ENCODE measurements at regions not wholly inside any gene's neighbourhood (a gene's known extent, or its start where the extent isn't known, plus 50 kb on each side); places are given as distances from the start of the nearest gene placed in this dataset.

GRCh38 chr6:21990577-21990976 lies 306.3 kb downstream of the PRL start:
- Mint-ChIP-seq H3K4me3 (no peak overlapping the region), H3K27ac (no peak overlapping the region), H3K27me3 (no peaks in the 10 kb centered on the region), H3K4me1 (peaks cover 24% of the 10 kb centered on the region), H3K9me3 (no peaks in the 10 kb centered on the region)
- ATAC-seq (no peak), DNase-seq (no peak)

DNA sequence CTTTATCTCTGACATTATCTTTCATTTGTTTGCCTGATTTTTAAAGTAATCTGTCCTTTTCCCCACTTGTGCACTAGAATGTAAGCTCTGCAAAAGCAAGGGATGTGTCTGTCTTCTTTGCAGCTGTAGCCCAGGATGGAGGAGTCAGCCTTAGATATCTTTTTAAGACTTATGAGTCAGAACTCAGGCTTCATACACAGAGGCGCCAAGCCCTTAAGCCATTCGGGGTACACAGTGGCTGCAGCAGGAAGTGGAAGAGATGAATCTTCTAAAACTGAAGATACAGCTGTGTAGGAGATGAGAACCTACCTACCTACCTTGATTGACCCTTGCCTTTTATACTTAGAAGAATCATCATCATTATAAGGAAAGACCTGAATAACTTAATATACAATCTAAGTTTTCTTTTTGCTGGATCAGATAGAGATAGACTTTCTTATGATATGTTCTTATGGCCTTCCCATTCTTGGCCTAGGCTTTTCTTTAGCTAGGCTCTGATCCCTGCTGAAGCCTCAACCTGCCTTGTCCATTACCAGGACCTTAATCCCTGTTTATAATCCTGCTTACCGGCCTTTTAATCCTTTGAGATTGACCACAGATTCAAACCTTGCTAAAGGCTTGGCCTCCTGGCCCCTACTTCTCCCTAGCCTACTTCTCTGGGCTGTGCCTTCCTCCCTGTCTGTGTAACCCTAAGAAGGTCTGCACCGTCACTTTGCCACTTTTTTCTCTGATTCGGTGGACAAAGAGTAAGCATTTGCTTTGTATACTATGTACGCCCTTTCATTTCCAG lies 304.5 kb downstream of the PRL start:
- Mint-ChIP-seq H3K9me3 (no peaks in the 10 kb centered on the region), H3K27me3 (no peaks in the 10 kb centered on the region), H3K4me3 (no peak overlapping the region), H3K4me1 (peaks cover 13% of the 10 kb centered on the region), H3K27ac (no peak overlapping the region)
- peak; percentile 73 for ATAC-seq
- DNase-seq = no peak

GRCh38 chr6:21993841-21994240 lies 303.0 kb downstream of the PRL start:
- no peak overlapping the region for H3K27ac Mint-ChIP-seq
- H3K4me1 Mint-ChIP-seq = peaks cover 11% of the 10 kb centered on the region
- H3K4me3 Mint-ChIP-seq = no peak overlapping the region
- no peaks in the 10 kb centered on the region for H3K9me3 Mint-ChIP-seq
- ATAC-seq (no peak), DNase-seq (no peak)
- H3K27me3 Mint-ChIP-seq = no peaks in the 10 kb centered on the region

GRCh38 chr6:21994821-21995220 lies 302.0 kb downstream of the PRL start:
- ATAC-seq = no peak
- Mint-ChIP-seq H3K4me1 (peaks cover 11% of the 10 kb centered on the region), H3K27ac (no peak overlapping the region), H3K4me3 (no peak overlapping the region), H3K9me3 (no peaks in the 10 kb centered on the region), H3K27me3 (no peaks in the 10 kb centered on the region)
- no peak for DNase-seq

- Mint-ChIP-seq H3K27ac (no peak overlapping the region), H3K9me3 (no peaks in the 10 kb centered on the region), H3K4me3 (no peak overlapping the region), H3K4me1 (peaks cover 11% of the 10 kb centered on the region), H3K27me3 (no peaks in the 10 kb centered on the region)
- DNase-seq (no peak), ATAC-seq (no peak)
These were observed 301.5 kb downstream of the PRL start for GRCh38 chr6:21995318-21995717.

GRCh38 chr6:21996425-21997118 lies 300.3 kb downstream of the PRL start:
- ATAC-seq (no peak), DNase-seq (no peak)
- Mint-ChIP-seq H3K27ac (no peak overlapping the region), H3K4me3 (no peak overlapping the region), H3K27me3 (no peaks in the 10 kb centered on the region), H3K9me3 (no peaks in the 10 kb centered on the region), H3K4me1 (peaks cover 11% of the 10 kb centered on the region)

- DNase-seq (no peak), ATAC-seq (no peak)
- Mint-ChIP-seq H3K4me3 (no peak overlapping the region), H3K27me3 (no peaks in the 10 kb centered on the region), H3K27ac (no peak overlapping the region), H3K9me3 (no peaks in the 10 kb centered on the region), H3K4me1 (peaks cover 5% of the 10 kb centered on the region)
These were observed 299.5 kb downstream of the PRL start for GRCh38 chr6:21997119-21998037.

- Mint-ChIP-seq H3K27me3 (no peaks in the 10 kb centered on the region), H3K4me1 (peaks cover 5% of the 10 kb centered on the region), H3K27ac (no peak overlapping the region), H3K9me3 (no peaks in the 10 kb centered on the region), H3K4me3 (no peak overlapping the region)
- ATAC-seq (no peak), DNase-seq (no peak)
These were observed 298.3 kb downstream of the PRL start for GRCh38 chr6:21998582-21998981.

DNA sequence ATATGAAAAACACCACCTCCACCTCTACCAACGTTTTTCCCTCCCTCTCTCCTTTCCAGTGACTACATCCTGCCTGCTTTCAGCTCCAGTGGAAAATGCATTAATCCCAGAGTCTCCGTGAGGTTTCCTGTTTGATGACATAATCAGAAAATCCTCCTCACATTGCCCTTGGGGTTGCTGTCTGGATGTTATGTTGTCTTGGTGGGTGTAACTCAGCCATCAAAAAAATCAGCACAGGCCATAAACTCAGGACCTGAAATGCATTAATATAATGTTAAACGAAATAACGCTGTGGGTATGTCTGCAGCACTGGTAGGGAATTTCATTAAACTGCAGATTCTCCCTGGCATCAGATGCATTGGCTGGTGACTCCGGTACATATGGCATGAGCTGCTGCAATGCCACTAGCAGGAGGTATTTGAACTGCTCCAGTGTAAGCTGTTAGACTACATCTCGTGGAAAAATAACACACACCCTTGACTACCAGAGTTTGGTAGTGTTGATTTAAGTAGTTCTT lies 297.8 kb downstream of the PRL start:
- Mint-ChIP-seq H3K4me1 (peaks cover 5% of the 10 kb centered on the region), H3K4me3 (no peak overlapping the region), H3K27me3 (no peaks in the 10 kb centered on the region), H3K9me3 (no peaks in the 10 kb centered on the region), H3K27ac (peak overlapping the region in 1 of 2 donors; percentile 66)
- no peak for ATAC-seq
- no peak for DNase-seq

GRCh38 chr6:21999741-22000140 lies 297.1 kb downstream of the PRL start:
- no peak for DNase-seq
- Mint-ChIP-seq H3K27ac (no peak overlapping the region), H3K4me1 (peaks cover 5% of the 10 kb centered on the region), H3K27me3 (no peaks in the 10 kb centered on the region), H3K9me3 (no peaks in the 10 kb centered on the region), H3K4me3 (no peak overlapping the region)
- ATAC-seq = no peak

DNA sequence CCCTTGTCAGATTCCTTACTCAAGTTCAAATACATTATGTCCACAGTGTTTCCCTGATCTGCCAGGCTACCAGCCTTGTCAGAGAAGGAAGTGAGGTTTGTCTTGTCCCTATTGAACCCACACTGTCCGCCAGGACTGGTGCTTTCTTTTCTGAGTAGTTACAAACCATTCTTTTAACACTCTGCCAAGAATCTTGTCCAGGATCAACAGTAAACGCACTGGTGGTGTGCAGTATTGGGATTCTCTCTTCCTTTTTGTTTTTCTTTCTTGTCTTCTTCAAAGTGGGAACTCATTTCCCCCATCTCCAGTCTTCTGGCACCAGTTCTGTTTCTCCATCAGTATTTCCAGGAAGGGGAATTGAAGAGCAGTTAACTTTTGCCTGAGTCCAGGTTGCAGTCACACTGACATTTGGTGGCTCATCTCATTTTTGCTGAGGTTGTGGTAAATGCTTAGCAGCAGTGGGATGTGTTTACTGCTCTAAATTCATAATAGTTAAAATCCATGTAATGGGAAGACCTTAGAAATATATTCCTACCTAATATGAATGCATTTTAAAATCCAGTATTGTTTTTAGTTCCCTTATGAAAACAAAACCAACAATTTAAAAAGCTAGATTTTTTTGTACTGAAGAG lies 295.3 kb downstream of the PRL start:
- no peak overlapping the region for H3K27ac Mint-ChIP-seq
- peaks cover 5% of the 10 kb centered on the region for H3K4me1 Mint-ChIP-seq
- ATAC-seq = no peak
- no peaks in the 10 kb centered on the region for H3K9me3 Mint-ChIP-seq
- DNase-seq = no peak
- no peaks in the 10 kb centered on the region for H3K27me3 Mint-ChIP-seq
- no peak overlapping the region for H3K4me3 Mint-ChIP-seq

GRCh38 chr6:22003287-22003686 lies 293.5 kb downstream of the PRL start:
- Mint-ChIP-seq H3K27ac (no peak overlapping the region), H3K4me3 (no peak overlapping the region), H3K4me1 (no peaks in the 10 kb centered on the region), H3K9me3 (no peaks in the 10 kb centered on the region), H3K27me3 (no peaks in the 10 kb centered on the region)
- ATAC-seq (no peak), DNase-seq (no peak)

DNA sequence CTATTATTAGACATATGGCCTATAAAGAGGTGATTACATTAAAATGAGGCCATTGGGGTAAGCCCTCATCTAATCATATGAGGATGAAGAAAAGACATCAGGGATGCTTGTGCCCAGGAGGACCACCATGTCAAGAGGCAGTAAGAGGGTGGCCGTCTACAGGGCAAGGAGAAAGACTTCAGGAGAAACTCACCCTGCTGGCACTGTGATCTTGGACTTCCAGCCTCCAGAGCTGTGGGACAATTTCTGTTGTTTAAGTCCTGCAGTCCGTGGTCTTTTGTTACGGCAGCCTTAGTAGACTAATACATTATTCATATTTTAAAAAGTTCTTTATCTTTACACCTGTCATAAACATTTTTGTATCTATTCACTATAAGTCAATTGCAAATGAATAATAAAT lies 290.0 kb downstream of the PRL start:
- no peaks in the 10 kb centered on the region for H3K27me3 Mint-ChIP-seq
- no peaks in the 10 kb centered on the region for H3K9me3 Mint-ChIP-seq
- H3K27ac Mint-ChIP-seq = no peak overlapping the region
- H3K4me3 Mint-ChIP-seq = no peak overlapping the region
- no peaks in the 10 kb centered on the region for H3K4me1 Mint-ChIP-seq
- no peak for ATAC-seq
- DNase-seq = no peak

- no peaks in the 10 kb centered on the region for H3K27me3 Mint-ChIP-seq
- no peaks in the 10 kb centered on the region for H3K4me1 Mint-ChIP-seq
- no peaks in the 10 kb centered on the region for H3K9me3 Mint-ChIP-seq
- ATAC-seq (no peak), DNase-seq (no peak)
- no peak overlapping the region for H3K4me3 Mint-ChIP-seq
- H3K27ac Mint-ChIP-seq = no peak overlapping the region
These were observed 289.4 kb downstream of the PRL start for GRCh38 chr6:22007469-22007868.

DNA sequence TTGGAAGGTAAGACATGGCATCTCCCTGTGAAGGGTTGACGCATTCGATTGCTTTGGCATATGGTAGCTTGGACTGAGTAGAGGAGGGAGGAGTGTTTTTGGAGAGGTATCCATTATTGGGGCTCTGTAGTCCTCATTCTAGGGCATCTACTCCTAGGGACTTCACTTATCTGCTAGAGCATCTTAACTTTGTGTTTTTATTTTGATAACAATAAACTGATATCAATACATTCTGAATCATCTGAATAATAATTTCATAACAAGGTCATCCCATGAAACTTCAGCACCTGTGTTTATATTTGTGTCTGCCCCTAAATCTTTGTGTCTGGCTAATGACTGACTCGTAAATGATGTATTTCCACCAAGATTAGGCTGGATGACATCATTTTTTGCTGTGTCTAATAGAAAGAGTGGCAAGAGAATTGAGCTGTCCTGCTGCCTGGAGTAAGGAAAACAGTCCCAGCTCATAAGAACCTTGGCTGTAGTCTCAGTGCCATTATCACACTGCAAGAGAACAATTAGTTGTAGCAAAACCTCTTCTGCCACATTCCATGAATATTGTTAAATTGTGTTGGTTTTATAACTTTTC lies 288.5 kb downstream of the PRL start:
- DNase-seq (no peak), ATAC-seq (no peak)

More for the DNA sequence above, 288.5 kb downstream of the PRL start:
- no peaks in the 10 kb centered on the region for H3K4me1 Mint-ChIP-seq
- no peak overlapping the region for H3K27ac Mint-ChIP-seq
- no peak overlapping the region for H3K4me3 Mint-ChIP-seq
- no peaks in the 10 kb centered on the region for H3K9me3 Mint-ChIP-seq
- H3K27me3 Mint-ChIP-seq = peaks cover 1% of the 10 kb centered on the region
